SK-N-SH (cell line): ENCODE measurements at regions not wholly inside any gene's neighbourhood (a gene's known extent, or its start where the extent isn't known, plus 50 kb on each side); places are given as distances from the start of the nearest gene placed in this dataset.

Experiments
- CTCF ChIA-PET: fragments of 300-600, 350-600 bp; formaldehyde crosslinking; extraction: SDS; loops from one replicate; lab custom pipeline; 2021; lab: Yijun Ruan, JAX
- POLR2A ChIA-PET: fragments of 350-600 bp; sonication (Branson Sonifier 250); formaldehyde crosslinking; extraction: SDS; loops from one replicate; lab custom pipeline; 2020; ENCODE audit warnings: antibody characterized with exemption, inconsistent platforms; lab: Yijun Ruan, JAX
- DNase-seq: peaks from one replicate; pipeline ENCODE4 v3.0.0; 2012
- H2AFZ ChIP-seq: fragments of 200-600 bp; sonication (generic); 2 replicates; pipeline ENCODE4 v1.8.1; 2016; ENCODE audit warnings: antibody characterized with exemption, mild to moderate bottlenecking, low read depth
- H3F3A ChIP-seq: fragments of 200-600 bp; sonication (generic); replicated peaks from 2 replicates; pipeline ENCODE3; 2016; ENCODE audit warnings: antibody characterized with exemption, mild to moderate bottlenecking; ENCODE audit not compliant: insufficient read depth
- H3K27ac ChIP-seq, 2 experiments: fragments of 200-500 bp in 1 of 2; fragments of 200-600 bp in 1 of 2; sonication (Bioruptor generic) in 1 of 2; sonication (generic), shearing (Covaris generic) in 1 of 2; 2 replicates each; pipeline versions ENCODE4 v1.5.1 to v1.6.1; 2014 to 2016; ENCODE audit warnings: low read depth in 2 of 2, inconsistent platforms in 1 of 2, low read length in 1 of 2, mild to moderate bottlenecking in 1 of 2, mixed read lengths in 1 of 2
- H3K27me3 ChIP-seq: fragments of 200-600 bp; sonication (generic), shearing (Covaris generic); 2 replicates; pipeline ENCODE4 v1.6.1; 2016; ENCODE audit warnings: mixed run types; ENCODE audit not compliant: insufficient read depth
- H3K36me3 ChIP-seq, 2 experiments: fragments of 200-500 bp in 1 of 2; fragments of 200-600 bp in 1 of 2; sonication (Bioruptor generic) in 1 of 2; sonication (generic) in 1 of 2; replicated peaks in 1 of 2; 2 replicates each; pipeline versions ENCODE3 to v1.5.1; 2014 to 2016; ENCODE audit warnings: low read length in 1 of 2, mild to moderate bottlenecking in 1 of 2; ENCODE audit not compliant: insufficient read depth in 2 of 2, control insufficient read depth in 1 of 2
- H3K4me1 ChIP-seq, 2 experiments: fragments of 200-500 bp in 1 of 2; fragments of 200-600 bp in 1 of 2; sonication (Bioruptor generic) in 1 of 2; sonication (generic), shearing (Covaris generic) in 1 of 2; 2 replicates each; pipeline versions ENCODE4 v1.5.1 to v1.6.1; 2014 to 2016; ENCODE audit warnings: low read depth in 1 of 2, low read length in 1 of 2, mixed run types in 1 of 2; ENCODE audit not compliant: insufficient read depth in 2 of 2, control insufficient read depth in 1 of 2
- H3K4me2 ChIP-seq: fragments of 200-600 bp; sonication (generic), shearing (Covaris generic); 2 replicates; pipeline ENCODE4 v1.6.1; 2017; ENCODE audit warnings: mixed run types
- H3K4me3 ChIP-seq, 2 experiments: fragments of 200-500 bp in 1 of 2; fragments of 200-600 bp in 1 of 2; sonication (Bioruptor generic) in 1 of 2; sonication (generic), shearing (Covaris generic) in 1 of 2; 2 replicates each; pipeline versions ENCODE4 v1.5.1 to v1.8.1; 2014 to 2016; ENCODE audit warnings: low read depth in 2 of 2, inconsistent platforms in 1 of 2, low read length in 1 of 2, mild to moderate bottlenecking in 1 of 2, mixed read lengths in 1 of 2, moderate library complexity in 1 of 2
- H3K79me2 ChIP-seq: fragments of 200-600 bp; sonication (generic); 2 replicates; pipeline ENCODE4 v1.8.1; 2017; ENCODE audit warnings: mild to moderate bottlenecking; ENCODE audit not compliant: insufficient read depth
- H3K9ac ChIP-seq: fragments of 200-600 bp; sonication (generic); 2 replicates; pipeline ENCODE4 v1.6.1; 2017; ENCODE audit warnings: mixed run types
- H3K9me2 ChIP-seq: fragments of 200-600 bp; sonication (generic); 2 replicates; pipeline ENCODE4 v1.6.1; 2017; ENCODE audit warnings: mixed run types
- H3K9me3 ChIP-seq: fragments of 200-600 bp; sonication (generic); 2 replicates; pipeline ENCODE4 v1.6.1; 2017; ENCODE audit warnings: mixed run types, mild to moderate bottlenecking, moderate library complexity
- H4K20me1 ChIP-seq: fragments of 200-600 bp; sonication (generic); 2 replicates; pipeline ENCODE4 v1.6.1; 2017; ENCODE audit warnings: mild to moderate bottlenecking, mixed run types; ENCODE audit not compliant: insufficient read depth
- CHD2 ChIP-seq: fragments of 150-350 bp; IDR thresholded peaks from 2 replicates; pipeline ENCODE4 v1.6.1; 2018; ENCODE audit warnings: low read length; ENCODE audit not compliant: partially characterized antibody
- EZH2phosphoT487 ChIP-seq: fragments of 200-600 bp; sonication (generic); IDR thresholded peaks from 2 replicates; pipeline ENCODE4 v1.6.1; 2017; ENCODE audit warnings: low read depth, mixed run types, mild to moderate bottlenecking, antibody characterized with exemption, moderate library complexity, borderline replicate concordance
- FOSL2 ChIP-seq: IDR thresholded peaks from 2 replicates; pipeline ENCODE4 v1.4.0; 2012; ENCODE audit warnings: low read depth, mild to moderate bottlenecking, moderate library complexity, borderline replicate concordance
- FOXM1 ChIP-seq: IDR thresholded peaks from 2 replicates; pipeline ENCODE4 v1.4.0; 2012; ENCODE audit warnings: low read depth, mild to moderate bottlenecking
- GABPA ChIP-seq: IDR thresholded peaks from 2 replicates; pipeline ENCODE4 v1.4.0; 2012; ENCODE audit warnings: low read depth, mild to moderate bottlenecking
- GATA2 ChIP-seq: sonication (generic); formaldehyde crosslinking; IDR thresholded peaks from 2 replicates; pipeline ENCODE4 v1.5.0; 2020; ENCODE audit warnings: mild to moderate bottlenecking, missing genetic modification reagents
- JUND ChIP-seq: IDR thresholded peaks from 2 replicates; pipeline ENCODE4 v1.4.0; 2012
- NFIC ChIP-seq: IDR thresholded peaks from 2 replicates; pipeline ENCODE4 v1.4.0; 2012; ENCODE audit warnings: borderline replicate concordance
- RCOR1 ChIP-seq: fragments of 150-350 bp; IDR thresholded peaks from 2 replicates; pipeline ENCODE4 v1.6.1; 2017; ENCODE audit warnings: antibody characterized with exemption, low read length
- RFX5 ChIP-seq: IDR thresholded peaks from 2 replicates; pipeline ENCODE4 v1.6.1; 2012; ENCODE audit warnings: mild to moderate bottlenecking, improper control_type of control experiment, low read length
- SMC3 ChIP-seq: IDR thresholded peaks from 2 replicates; pipeline ENCODE4 v1.6.1; 2012; ENCODE audit warnings: low read depth, low read length, improper control_type of control experiment
- TCF12 ChIP-seq: IDR thresholded peaks from 2 replicates; pipeline ENCODE4 v1.4.0; 2012
- WGBS: methylation state at CpG from one replicate; pipeline ENCODE4 v1.1.6; 2017; ENCODE audit warnings: low lambda C conversion rate; 5-methylcytosine and 5-hydroxymethylcytosine counted together
- TF ChIP-seq, protein P1 (sequence below): IDR thresholded peaks from 2 replicates; pipeline ENCODE4; 2012
- TF ChIP-seq, protein P2 (sequence below): fragments of 200-600 bp; sonication (generic); IDR thresholded peaks from 2 replicates; pipeline ENCODE4 v1.6.1; 2017; ENCODE audit warnings: antibody characterized with exemption, mild to moderate bottlenecking, moderate library complexity
- TF ChIP-seq, protein P3 (sequence below): IDR thresholded peaks from 2 replicates; pipeline ENCODE4 v1.4.0; 2012; ENCODE audit warnings: low read depth
- TF ChIP-seq, protein P4 (sequence below): fragments of 150-350 bp; IDR thresholded peaks from 2 replicates; pipeline ENCODE4 v1.6.1; 2017; ENCODE audit warnings: antibody characterized with exemption, low read length, low read depth, borderline replicate concordance
- TF ChIP-seq, protein P5 (sequence below): IDR thresholded peaks from 2 replicates; pipeline ENCODE4 v1.4.0; 2012; ENCODE audit warnings: low read depth, borderline replicate concordance
- TF ChIP-seq, protein P6 (sequence below): fragments of 150-350 bp; IDR thresholded peaks from 2 replicates; pipeline ENCODE4 v1.6.1; 2016; ENCODE audit warnings: mild to moderate bottlenecking, low read depth, low read length

DNA sequence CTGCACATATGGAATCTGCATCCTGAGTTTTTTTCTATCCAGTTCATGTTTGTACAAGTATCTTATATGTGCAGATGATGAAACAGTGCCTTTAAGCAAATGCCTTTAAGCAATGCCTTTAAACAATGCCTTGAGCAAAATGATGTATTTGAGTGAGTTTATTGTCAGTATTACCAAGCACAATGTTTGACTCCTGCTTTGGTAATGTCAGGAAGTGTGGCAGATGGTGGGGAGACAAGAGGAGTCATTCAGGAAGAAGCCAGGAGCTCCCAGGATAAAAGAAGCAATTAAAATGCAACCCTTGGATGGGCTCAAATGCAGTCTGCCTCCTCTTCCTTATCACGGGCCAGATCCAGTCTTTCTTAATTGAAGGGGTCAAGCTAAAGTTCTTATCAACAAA, 108.7 kb upstream of the KCNJ15 start:
- Histone ChIP-seq H3K4me3 (no peak overlapping the region), H2AFZ (no peak overlapping the region), H3F3A (no peaks in the 10 kb centered on the region), H3K4me2 (no peak overlapping the region), H3K9me3 (no peaks in the 10 kb centered on the region), H3K36me3 (no peaks in the 10 kb centered on the region), H3K9ac (no peak overlapping the region), H3K4me1 (no peaks in the 10 kb centered on the region), H3K27ac (no peak overlapping the region), H3K79me2 (no peaks in the 10 kb centered on the region), H4K20me1 (no peaks in the 10 kb centered on the region), H3K27me3 (peaks cover 11% of the 10 kb centered on the region; the same call in 1 of the 2 replicates), H3K9me2 (no peaks in the 10 kb centered on the region)
- DNase-seq, result no peak
- ChIA-PET CTCF (interaction anchor here (1.1 kb wide), 1 partner anchor 65 kb away, joined by 3 read pairs; no protein-coding TSS in a partner anchor), POLR2A (no interaction called here)
- 0% methylated on average over 1 of the region's 1 CpG for WGBS
- TF ChIP-seq GABPA, result no peak
- TF ChIP-seq SMC3, result no peak
- TF ChIP-seq, protein P1, sequence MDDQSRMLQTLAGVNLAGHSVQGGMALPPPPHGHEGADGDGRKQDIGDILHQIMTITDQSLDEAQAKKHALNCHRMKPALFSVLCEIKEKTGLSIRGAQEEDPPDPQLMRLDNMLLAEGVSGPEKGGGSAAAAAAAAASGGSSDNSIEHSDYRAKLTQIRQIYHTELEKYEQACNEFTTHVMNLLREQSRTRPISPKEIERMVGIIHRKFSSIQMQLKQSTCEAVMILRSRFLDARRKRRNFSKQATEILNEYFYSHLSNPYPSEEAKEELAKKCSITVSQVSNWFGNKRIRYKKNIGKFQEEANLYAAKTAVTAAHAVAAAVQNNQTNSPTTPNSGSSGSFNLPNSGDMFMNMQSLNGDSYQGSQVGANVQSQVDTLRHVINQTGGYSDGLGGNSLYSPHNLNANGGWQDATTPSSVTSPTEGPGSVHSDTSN, result no peak
- no peak for TF ChIP-seq NFIC
- TF ChIP-seq, protein P2, sequence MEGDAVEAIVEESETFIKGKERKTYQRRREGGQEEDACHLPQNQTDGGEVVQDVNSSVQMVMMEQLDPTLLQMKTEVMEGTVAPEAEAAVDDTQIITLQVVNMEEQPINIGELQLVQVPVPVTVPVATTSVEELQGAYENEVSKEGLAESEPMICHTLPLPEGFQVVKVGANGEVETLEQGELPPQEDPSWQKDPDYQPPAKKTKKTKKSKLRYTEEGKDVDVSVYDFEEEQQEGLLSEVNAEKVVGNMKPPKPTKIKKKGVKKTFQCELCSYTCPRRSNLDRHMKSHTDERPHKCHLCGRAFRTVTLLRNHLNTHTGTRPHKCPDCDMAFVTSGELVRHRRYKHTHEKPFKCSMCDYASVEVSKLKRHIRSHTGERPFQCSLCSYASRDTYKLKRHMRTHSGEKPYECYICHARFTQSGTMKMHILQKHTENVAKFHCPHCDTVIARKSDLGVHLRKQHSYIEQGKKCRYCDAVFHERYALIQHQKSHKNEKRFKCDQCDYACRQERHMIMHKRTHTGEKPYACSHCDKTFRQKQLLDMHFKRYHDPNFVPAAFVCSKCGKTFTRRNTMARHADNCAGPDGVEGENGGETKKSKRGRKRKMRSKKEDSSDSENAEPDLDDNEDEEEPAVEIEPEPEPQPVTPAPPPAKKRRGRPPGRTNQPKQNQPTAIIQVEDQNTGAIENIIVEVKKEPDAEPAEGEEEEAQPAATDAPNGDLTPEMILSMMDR, result no peak
- no peak for TF ChIP-seq EZH2phosphoT487
- TF ChIP-seq, protein P3, sequence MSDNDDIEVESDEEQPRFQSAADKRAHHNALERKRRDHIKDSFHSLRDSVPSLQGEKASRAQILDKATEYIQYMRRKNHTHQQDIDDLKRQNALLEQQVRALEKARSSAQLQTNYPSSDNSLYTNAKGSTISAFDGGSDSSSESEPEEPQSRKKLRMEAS, result no peak
- no peak for TF ChIP-seq FOXM1
- no peak for TF ChIP-seq GATA2
- TF ChIP-seq, protein P4, sequence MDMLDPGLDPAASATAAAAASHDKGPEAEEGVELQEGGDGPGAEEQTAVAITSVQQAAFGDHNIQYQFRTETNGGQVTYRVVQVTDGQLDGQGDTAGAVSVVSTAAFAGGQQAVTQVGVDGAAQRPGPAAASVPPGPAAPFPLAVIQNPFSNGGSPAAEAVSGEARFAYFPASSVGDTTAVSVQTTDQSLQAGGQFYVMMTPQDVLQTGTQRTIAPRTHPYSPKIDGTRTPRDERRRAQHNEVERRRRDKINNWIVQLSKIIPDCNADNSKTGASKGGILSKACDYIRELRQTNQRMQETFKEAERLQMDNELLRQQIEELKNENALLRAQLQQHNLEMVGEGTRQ, result no peak
- no peak for TF ChIP-seq FOSL2
- no peak for TF ChIP-seq CHD2
- no peak for TF ChIP-seq RCOR1
- no peak for TF ChIP-seq RFX5
- TF ChIP-seq, protein P5, sequence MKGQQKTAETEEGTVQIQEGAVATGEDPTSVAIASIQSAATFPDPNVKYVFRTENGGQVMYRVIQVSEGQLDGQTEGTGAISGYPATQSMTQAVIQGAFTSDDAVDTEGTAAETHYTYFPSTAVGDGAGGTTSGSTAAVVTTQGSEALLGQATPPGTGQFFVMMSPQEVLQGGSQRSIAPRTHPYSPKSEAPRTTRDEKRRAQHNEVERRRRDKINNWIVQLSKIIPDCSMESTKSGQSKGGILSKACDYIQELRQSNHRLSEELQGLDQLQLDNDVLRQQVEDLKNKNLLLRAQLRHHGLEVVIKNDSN, result no peak
- TF ChIP-seq TCF12, result no peak
- TF ChIP-seq JUND, result no peak
- TF ChIP-seq, protein P6, sequence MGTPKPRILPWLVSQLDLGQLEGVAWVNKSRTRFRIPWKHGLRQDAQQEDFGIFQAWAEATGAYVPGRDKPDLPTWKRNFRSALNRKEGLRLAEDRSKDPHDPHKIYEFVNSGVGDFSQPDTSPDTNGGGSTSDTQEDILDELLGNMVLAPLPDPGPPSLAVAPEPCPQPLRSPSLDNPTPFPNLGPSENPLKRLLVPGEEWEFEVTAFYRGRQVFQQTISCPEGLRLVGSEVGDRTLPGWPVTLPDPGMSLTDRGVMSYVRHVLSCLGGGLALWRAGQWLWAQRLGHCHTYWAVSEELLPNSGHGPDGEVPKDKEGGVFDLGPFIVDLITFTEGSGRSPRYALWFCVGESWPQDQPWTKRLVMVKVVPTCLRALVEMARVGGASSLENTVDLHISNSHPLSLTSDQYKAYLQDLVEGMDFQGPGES, result no peak
